ENCODE measurements at regions not wholly inside any gene's neighbourhood (a gene's known extent, or its start where the extent isn't known, plus 50 kb on each side); places are given as distances from the start of the nearest gene placed in this dataset.

- DNase-seq: no peak
Measured at GRCh38 chr5:143730112-143730801, 81.7 kb upstream of the HMHB1 start.

- no peak for DNase-seq
Measured at GRCh38 chr5:143729334-143729946, 82.5 kb upstream of the HMHB1 start.

- no peak for DNase-seq
Measured at GRCh38 chr5:143723159-143723558, 88.8 kb upstream of the HMHB1 start.

- no peak for DNase-seq
Measured at GRCh38 chr5:143721925-143722324, 90.0 kb upstream of the HMHB1 start.

DNA sequence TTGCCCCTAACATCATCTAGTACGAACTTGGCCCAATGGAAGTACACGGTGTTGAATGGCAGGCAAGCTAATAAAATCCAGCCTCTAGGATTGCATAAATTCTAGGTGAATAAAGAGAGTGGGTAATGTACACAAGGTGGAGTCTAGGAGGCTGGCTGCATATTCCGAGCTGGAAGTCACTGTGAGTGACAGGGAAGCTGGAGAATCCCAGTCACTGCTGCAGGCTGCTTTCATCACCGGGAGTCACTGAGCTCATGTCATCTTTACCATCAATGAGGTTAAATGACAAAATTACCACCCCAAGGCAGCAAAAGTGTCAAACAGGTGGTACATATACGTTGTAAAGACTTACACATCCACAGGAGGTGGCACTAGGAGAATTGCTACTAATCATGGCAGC lies 91.3 kb upstream of the HMHB1 start:
- no peak for DNase-seq

DNA sequence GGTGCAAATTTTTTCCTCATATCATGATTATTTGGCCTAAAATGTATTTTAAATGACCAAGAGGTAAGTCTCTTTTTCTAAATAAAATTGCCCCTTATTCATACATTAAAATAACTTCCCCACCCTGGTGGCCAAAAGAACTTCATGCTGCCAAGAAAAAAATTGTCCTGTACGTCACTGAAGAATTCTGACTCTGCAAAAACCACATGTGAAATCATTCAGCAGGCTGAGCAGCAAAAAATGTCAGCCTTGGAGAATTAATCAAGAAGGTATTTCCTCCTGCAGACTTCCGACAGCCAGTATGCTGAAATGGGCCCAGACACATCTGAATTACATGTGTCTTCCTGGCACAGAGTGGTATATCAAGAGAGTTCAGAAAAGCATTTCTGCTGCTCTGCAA lies 94.6 kb upstream of the HMHB1 start:
- no peak for DNase-seq

DNA sequence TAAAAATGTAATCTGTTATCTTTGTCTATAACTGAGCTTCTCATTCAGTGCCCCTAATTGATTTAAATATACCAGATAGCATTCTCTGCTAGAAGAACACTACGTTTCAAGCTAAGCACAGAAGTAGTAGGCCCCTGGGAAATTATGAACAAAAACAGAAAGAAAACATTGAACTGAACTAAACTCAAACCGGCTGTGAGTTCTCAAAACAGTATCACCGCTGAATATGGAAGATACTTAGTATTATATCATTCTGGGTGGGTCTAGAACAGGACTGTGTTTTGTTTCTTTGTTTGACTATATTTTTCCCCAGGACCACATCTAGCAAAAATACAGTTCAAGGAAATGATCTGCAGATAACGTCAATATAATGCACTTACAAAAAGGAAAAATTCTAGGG lies 95.1 kb upstream of the HMHB1 start:
- no peak for DNase-seq

GRCh38 chr5:143715616-143716015 lies 96.3 kb upstream of the HMHB1 start:
- DNase-seq: no peak

DNA sequence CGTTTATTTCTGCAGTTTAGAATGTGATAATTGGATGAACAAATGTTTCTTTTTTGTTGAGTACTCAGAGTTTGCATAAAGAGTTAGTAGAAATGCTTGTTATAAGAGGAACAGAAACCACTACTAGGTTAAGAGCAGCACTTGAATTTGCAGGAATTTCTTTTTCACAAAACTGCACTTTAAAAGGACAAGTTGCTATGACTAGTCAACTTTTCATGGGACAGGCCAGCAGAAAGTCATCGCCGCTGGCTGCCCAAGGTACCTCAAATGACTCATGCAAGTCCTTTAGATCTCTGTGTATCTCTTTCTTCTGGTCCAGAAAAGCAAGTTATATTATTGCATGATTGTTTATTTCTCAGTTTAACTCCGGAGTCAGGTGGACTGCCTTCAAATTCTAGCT lies 97.3 kb upstream of the HMHB1 start:
- no peak for DNase-seq

DNA sequence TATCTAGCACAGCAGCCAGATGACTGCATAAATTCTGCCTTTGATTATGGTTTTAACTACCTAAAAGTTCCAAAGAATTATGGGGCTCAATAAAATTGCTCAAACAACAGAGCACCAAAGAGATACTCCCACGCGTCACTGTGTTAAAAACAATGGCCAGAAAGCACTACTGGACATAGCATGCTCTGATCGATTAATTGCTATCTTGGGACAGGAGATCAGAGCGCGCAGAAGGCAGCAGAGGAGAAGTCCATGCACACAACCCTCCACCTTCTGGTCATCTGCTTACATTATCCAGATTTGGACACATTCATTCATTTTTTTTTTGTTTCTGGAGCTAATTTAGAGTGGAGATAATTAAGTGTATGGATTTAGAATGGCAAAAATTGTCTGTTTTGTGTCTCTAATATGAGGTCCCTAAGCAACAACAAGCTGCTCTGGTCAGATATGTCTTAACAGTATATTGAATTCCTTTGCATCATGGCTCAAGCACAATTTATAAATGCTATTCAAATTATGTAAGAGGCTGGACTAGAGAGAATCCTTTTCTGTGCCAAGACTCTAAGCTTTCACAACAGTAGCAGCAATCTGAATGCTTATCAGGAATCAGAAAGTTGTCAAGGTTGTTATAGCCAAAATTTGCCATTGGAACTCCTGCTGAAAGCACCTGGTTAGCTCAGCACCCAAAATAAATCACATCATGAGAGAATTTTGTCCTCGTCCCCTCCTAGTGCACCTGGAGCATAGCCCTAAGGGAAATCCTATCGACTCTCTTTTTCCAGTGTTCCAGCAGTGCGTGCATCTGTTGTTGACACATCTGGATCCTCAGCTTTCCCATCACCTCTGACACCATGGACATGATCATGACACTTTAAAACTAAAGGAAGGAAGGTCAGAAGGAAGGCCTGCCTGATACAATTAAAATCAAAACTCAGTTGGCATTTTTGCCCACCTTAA lies 98.6 kb upstream of the HMHB1 start:
- DNase-seq: no peak

DNA sequence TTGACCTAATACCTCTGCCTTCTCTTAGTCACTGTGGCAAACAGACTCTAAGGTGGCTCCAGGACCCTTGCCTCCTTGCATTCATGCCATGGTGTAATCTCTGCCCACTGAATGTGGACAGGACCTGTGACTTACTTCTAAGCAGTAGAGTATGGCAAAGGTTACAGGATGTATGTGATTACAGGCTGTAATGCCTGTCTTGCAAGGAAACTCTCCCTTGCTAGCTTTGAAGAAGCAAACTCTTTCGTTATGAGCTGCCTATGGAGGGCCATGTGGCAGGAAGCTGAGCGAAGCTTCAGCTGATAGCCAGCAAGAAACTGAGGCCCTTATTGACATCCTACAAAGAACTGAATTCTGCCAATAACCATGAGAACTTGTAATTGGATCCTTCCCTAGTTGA lies 103.3 kb upstream of the HMHB1 start:
- no peak for DNase-seq

- no peak for DNase-seq
Measured at GRCh38 chr5:143707806-143708205, 104.2 kb upstream of the HMHB1 start.

DNA sequence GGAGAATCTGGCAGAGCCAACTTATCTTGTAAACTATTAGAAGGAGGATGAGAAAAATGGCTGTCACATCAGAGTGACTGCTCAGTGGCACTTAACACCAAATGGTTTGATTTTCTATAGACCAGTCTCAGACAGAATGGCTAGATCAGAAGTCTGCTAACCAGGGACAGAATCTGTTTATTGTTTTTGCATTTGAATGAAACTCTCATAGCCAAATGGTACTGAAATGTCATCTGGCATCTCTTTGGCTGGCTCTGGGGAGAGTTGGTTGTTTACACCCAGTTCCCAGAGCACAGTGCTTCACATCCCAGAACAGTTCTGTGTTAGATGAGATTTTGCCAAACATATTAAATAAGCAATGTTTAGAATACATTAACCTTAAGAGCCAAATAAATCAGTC lies 106.6 kb upstream of the HMHB1 start:
- no peak for DNase-seq

DNA sequence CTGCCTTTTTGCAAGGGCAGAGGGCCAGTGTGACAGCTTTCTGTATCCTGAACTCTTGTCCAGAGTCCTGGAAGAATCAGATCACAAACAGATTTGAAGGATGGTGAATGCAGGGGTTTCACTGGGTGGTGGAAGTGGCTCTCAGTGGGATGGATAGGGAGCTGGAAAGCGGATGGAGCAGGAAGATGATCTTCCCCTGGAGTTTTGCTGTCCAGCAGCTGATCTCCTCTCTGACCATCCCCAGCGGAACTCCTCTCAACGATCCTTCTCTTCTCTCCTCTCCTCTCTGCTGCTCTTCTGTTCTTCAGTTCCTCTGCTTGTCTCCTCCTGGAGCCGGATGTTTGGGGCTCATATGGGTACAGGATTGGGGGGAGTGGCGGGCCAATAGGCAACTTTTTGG lies 108.3 kb upstream of the HMHB1 start:
- DNase-seq: no peak

- no peak for DNase-seq
Measured at GRCh38 chr5:143701493-143701892, 110.5 kb upstream of the HMHB1 start.

DNA sequence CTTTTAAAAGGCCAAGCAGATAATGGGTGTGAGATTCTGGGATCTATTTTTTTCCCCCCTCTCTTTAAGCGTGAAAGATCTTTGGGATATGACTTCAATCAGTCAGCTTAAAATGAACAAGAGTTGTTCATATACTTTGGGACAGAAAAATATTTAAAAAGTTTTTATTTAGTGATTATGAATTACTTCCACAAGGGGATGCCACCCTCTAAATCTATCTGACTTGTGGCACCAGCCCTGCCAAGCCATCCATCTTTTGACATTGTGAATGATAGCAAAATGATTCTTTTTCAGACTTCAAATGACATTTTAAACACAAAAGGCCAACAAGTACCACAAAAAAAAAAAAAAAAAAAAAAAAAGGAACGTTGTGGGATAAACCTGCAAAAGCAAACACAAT lies 111.0 kb upstream of the HMHB1 start:
- no peak for DNase-seq

GRCh38 chr5:143699121-143699520 lies 112.8 kb upstream of the HMHB1 start:
- DNase-seq: no peak

GRCh38 chr5:143698574-143698973 lies 113.4 kb upstream of the HMHB1 start:
- DNase-seq: no peak

DNA sequence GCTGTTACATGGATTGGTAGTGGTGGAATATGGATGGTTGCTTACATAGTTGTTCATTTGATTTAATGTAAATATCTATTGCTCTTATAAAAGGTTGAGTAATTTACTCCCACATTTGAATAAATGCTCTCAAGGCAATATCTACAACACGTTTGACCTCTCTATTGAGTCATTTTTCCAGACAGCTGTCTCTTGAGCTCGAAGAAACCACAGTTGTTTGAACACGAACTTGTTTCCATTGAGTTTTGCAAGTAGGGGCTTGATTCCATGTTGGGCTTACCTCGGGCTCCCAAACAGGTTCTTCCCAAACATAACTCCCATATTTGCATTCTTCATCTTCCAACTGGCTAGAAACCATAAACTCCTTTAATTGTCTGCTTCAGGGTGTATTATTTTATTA lies 115.0 kb upstream of the HMHB1 start:
- DNase-seq: no peak

DNA sequence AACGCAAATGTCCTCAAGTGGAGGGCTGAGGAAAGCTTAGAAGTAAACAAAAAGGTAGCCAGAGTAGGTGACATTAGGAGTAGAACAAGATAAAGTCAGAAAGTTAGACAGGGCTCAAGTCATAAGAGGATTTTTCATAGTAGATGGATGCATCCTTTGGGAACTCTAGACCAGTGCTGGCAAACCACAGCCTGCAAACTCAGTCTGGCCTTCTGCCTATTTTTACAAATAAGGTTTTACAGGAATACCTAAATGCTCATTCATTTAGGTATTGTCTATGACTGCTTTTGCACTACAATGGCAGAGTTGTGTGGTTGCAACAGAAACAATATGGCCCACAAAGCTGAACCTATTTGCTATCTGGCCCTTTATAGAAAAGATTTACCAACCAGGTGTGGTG lies 116.0 kb upstream of the HMHB1 start:
- DNase-seq: no peak

- no peak for DNase-seq
Measured at GRCh38 chr5:143695244-143695864, 116.6 kb upstream of the HMHB1 start.

DNA sequence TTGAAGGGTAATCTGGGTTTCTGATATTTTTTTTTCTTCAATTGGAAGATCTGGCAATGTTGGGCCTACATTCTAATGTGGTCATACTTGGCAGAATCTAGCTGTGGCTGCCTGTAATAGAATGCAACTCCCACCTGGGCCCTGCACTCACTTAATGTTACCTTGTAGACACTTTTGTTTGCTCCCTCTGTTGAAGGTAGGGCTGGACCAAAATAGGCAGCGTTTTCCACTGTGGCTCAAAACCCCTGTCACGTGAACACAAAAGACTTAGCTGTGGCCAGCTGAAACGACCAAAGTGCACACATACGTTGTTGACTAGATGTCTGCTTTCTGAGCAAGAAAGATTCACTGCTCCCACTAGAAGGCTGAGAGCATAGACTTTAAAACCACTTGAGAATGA lies 117.6 kb upstream of the HMHB1 start:
- no peak for DNase-seq
